PC-9 (cell line): ENCODE measurements at regions not wholly inside any gene's neighbourhood (a gene's known extent, or its start where the extent isn't known, plus 50 kb on each side); places are given as distances from the start of the nearest gene placed in this dataset.

Experiments
- BruUV-seq: library from RNA; stranded (reverse); fragments of 400-500 nt; replicated peaks from 2 replicates; lab custom pipeline; 2021; lab: Mats Ljungman, UMichigan
- CTCF ChIA-PET: fragments of 300-600 bp; sonication (Branson Sonifier 250); formaldehyde crosslinking; loops from one replicate; lab custom pipeline; 2022; ENCODE audit warnings: antibody characterized with exemption; lab: Charles Lee
- POLR2A ChIA-PET: fragments of 300-600 bp; sonication (Branson Sonifier 250); formaldehyde crosslinking; loops from one replicate; lab custom pipeline; 2022; ENCODE audit warnings: antibody characterized with exemption; ENCODE audit not compliant: unreplicated experiment; lab: Charles Lee
- DNase-seq, 2 experiments: peaks; one replicate each; pipeline versions ENCODE4 v3.0.0 to v3.0.0-alpha.2; 2015 to 2022; ENCODE audit warnings: mixed read lengths in 1 of 2
- H2AFZ ChIP-seq: fragments of 200-600 bp; sonication (generic); 2 replicates; pipeline ENCODE4 v1.8.1; 2017; ENCODE audit warnings: antibody characterized with exemption
- H3F3A ChIP-seq: fragments of 200-600 bp; sonication (generic); 2 replicates; pipeline ENCODE4 v1.8.1; 2017; ENCODE audit warnings: antibody characterized with exemption, mild to moderate bottlenecking, low read depth; ENCODE audit not compliant: insufficient read depth
- H3K27ac ChIP-seq: fragments of 200-600 bp; sonication (generic); 2 replicates; pipeline ENCODE4 v1.6.1; 2016; ENCODE audit warnings: mixed run types
- H3K27me3 ChIP-seq: fragments of 200-600 bp; sonication (generic); 2 replicates; pipeline ENCODE4 v1.6.1; 2016; ENCODE audit warnings: low read depth, mixed run types; ENCODE audit not compliant: insufficient read depth
- H3K36me3 ChIP-seq: fragments of 200-600 bp; sonication (generic); 2 replicates; pipeline ENCODE4 v1.6.1; 2016; ENCODE audit warnings: low read depth, mixed run types
- H3K4me1 ChIP-seq: fragments of 200-600 bp; sonication (generic); replicated peaks from 2 replicates; pipeline ENCODE4 v1.6.1; 2016; ENCODE audit warnings: mixed run types; ENCODE audit not compliant: insufficient read depth
- H3K4me2 ChIP-seq: fragments of 200-600 bp; sonication (generic); 2 replicates; pipeline ENCODE4 v1.6.1; 2017; ENCODE audit warnings: mixed run types
- H3K4me3 ChIP-seq: fragments of 200-600 bp; sonication (generic); 2 replicates; pipeline ENCODE4 v1.6.1; 2016; ENCODE audit warnings: mixed run types
- H3K79me2 ChIP-seq: fragments of 200-600 bp; sonication (generic); 2 replicates; pipeline ENCODE4 v1.6.1; 2017; ENCODE audit warnings: low read depth, mixed run types
- H3K9me2 ChIP-seq: fragments of 200-600 bp; sonication (generic); 2 replicates; pipeline ENCODE4 v1.8.1; 2017; ENCODE audit warnings: mild to moderate bottlenecking; ENCODE audit not compliant: insufficient read depth
- H3K9me3 ChIP-seq: fragments of 200-600 bp; sonication (generic); 2 replicates; pipeline ENCODE4 v1.8.1; 2016; ENCODE audit warnings: low read depth; ENCODE audit not compliant: insufficient read depth
- H4K20me1 ChIP-seq: fragments of 200-600 bp; sonication (generic); 2 replicates; pipeline ENCODE4 v1.8.1; 2017; ENCODE audit not compliant: insufficient read depth
- EZH2 ChIP-seq: fragments of 200-600 bp; sonication (generic); IDR thresholded peaks from 2 replicates; pipeline ENCODE4 v1.8.0; 2017; ENCODE audit warnings: antibody characterized with exemption, low read depth
- intact Hi-C: fragments of 100-400 bp; cut with micrococcal nuclease; formaldehyde crosslinking; loops from one replicate; pipeline ENCODE4 v1.10.0; 2022; ENCODE audit not compliant: unreplicated experiment
- TF ChIP-seq, protein P1 (sequence below): fragments of 200-600 bp; sonication (generic); conservative IDR thresholded peaks from 2 replicates; pipeline ENCODE4 v1.6.1; 2017; ENCODE audit warnings: mixed run types, antibody characterized with exemption, mild to moderate bottlenecking, moderate library complexity

DNA sequence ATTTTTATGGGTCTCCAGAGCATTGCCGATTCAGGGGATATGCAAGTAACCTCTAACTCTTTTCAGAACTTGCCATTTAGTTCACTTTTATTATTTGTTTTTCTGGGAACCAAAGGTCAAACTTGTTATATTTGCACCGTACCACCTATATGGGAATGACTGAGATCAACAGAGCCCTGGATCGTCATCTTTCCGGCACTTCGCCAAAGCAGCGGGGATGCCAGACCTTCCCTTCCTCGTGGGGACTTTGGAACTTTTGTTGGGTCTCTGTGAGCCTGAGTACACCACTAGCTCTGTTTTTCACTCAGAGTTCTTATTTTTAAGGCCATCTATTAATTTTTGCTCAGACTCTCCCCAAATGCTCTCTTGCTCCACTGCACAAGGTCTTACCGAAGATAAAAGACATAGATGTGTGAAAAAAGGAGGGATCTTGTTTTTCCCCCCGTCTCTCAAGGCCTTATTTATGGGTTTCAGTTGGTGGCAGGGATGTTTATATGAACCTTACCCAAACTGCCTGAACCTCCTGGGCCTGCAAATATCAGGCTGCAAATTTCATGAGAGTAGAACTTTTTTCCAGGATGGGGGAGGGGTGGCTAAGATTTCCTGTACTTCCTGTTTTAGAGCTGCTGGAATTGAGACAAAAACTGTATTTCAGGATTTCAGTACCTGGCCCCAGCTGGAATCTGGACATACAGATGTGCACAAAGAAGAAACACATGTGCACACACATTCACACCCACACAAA lies 350.3 kb downstream of the HRH4 start:
- Histone ChIP-seq H3K36me3 (no peaks in the 10 kb centered on the region), H3K27ac (no peak overlapping the region), H4K20me1 (no peaks in the 10 kb centered on the region), H3K9me2 (no peaks in the 10 kb centered on the region), H3K4me3 (no peak overlapping the region), H2AFZ (no peak overlapping the region), H3K27me3 (no peaks in the 10 kb centered on the region), H3K4me2 (no peak overlapping the region), H3K4me1 (no peaks in the 10 kb centered on the region), H3K9me3 (no peaks in the 10 kb centered on the region), H3K79me2 (no peaks in the 10 kb centered on the region), H3F3A (no peaks in the 10 kb centered on the region)
- ChIA-PET CTCF (no interaction called here), POLR2A (no interaction called here)
- TF ChIP-seq, protein P1, sequence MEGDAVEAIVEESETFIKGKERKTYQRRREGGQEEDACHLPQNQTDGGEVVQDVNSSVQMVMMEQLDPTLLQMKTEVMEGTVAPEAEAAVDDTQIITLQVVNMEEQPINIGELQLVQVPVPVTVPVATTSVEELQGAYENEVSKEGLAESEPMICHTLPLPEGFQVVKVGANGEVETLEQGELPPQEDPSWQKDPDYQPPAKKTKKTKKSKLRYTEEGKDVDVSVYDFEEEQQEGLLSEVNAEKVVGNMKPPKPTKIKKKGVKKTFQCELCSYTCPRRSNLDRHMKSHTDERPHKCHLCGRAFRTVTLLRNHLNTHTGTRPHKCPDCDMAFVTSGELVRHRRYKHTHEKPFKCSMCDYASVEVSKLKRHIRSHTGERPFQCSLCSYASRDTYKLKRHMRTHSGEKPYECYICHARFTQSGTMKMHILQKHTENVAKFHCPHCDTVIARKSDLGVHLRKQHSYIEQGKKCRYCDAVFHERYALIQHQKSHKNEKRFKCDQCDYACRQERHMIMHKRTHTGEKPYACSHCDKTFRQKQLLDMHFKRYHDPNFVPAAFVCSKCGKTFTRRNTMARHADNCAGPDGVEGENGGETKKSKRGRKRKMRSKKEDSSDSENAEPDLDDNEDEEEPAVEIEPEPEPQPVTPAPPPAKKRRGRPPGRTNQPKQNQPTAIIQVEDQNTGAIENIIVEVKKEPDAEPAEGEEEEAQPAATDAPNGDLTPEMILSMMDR, result no peak
- TF ChIP-seq EZH2, result no peak
- DNase-seq, result no peak
- BruUV-seq, result no TSS peak
- intact Hi-C loops, result no loop called here

DNA sequence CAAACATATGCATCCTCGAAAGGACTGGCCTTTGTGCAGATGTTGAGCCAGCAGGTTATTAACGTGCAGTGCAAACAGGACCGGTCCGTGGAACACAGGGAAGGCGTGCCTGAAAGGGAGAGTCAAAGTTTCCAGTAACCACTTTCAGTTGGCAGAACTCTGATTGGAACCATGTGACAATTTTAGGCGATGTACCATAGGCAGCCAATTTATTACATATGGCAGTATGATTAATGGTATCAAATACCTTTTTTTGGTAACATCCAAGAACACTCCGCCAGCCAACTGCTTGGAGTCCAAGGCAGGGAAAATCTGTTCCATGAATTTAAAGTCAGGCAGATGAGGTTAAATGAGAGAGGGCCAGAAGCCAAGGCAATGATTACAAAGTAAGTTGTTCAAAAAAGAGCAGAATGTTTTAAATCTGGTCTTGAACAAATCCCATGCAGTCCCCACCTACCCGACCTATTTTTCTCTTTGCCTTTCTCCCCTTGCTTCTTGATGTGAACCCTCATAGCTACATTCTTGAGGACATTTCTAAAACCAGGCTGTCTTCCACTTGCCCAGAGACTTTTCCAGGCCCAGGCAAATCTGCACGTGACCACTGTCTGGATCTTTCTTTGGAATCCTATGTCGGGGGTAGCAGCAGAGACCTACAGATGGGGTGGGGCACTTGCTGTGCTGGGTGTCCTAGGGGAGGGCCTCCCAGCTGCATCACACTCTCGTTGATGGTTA lies 351.7 kb downstream of the HRH4 start:
- Histone ChIP-seq H3K4me2 (no peak overlapping the region), H3K9me3 (no peaks in the 10 kb centered on the region), H4K20me1 (no peaks in the 10 kb centered on the region), H3K27ac (no peak overlapping the region), H3K9me2 (no peaks in the 10 kb centered on the region), H3F3A (no peaks in the 10 kb centered on the region), H3K4me3 (no peak overlapping the region), H2AFZ (no peak overlapping the region), H3K36me3 (no peaks in the 10 kb centered on the region), H3K27me3 (no peaks in the 10 kb centered on the region), H3K79me2 (no peaks in the 10 kb centered on the region), H3K4me1 (no peaks in the 10 kb centered on the region)
- ChIA-PET CTCF (no interaction called here), POLR2A (no interaction called here)
- TF ChIP-seq, protein P1, result no peak
- no peak for TF ChIP-seq EZH2
- DNase-seq, result no peak
- intact Hi-C loops, result no loop called here
- BruUV-seq, result no TSS peak

DNA sequence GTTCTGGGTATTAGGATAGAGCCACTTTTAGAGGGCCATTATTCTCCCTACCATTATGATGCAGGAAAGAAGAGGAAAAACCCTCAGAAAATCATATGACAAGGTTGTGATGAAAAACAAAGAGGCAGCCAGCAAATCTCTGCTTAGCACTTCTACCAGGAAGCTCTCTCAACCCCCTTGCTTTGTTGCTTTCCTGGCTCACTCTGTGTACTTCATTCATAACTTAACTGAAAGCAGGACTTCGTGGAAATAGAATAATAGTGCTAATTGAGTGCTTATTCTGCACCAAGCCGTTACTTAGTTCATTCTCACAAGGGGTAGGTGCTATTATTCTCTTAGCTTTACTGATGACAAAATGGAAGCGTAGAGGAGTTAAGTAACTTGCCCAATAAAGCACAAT lies 354.1 kb downstream of the HRH4 start:
- Histone ChIP-seq H4K20me1 (no peaks in the 10 kb centered on the region), H3K4me1 (no peaks in the 10 kb centered on the region), H3K4me2 (no peak overlapping the region), H3K9me3 (no peaks in the 10 kb centered on the region), H3K27me3 (peaks cover 23% of the 10 kb centered on the region; the same call in 1 of the 2 replicates), H3K9me2 (no peaks in the 10 kb centered on the region), H3K27ac (no peak overlapping the region), H3K79me2 (no peaks in the 10 kb centered on the region), H3F3A (no peaks in the 10 kb centered on the region), H3K4me3 (no peak overlapping the region), H2AFZ (no peak overlapping the region), H3K36me3 (no peaks in the 10 kb centered on the region)
- CTCF ChIA-PET, result no interaction called here
- POLR2A ChIA-PET, result no interaction called here
- no peak for TF ChIP-seq EZH2
- TF ChIP-seq, protein P1, result no peak
- intact Hi-C loops, result no loop called here
- BruUV-seq, result no TSS peak
- DNase-seq, result no peak
